Trophoblast cell (in vitro differentiated cells and primary cell): ENCODE measurements at regions not wholly inside any gene's neighbourhood (a gene's known extent, or its start where the extent isn't known, plus 50 kb on each side); places are given as distances from the start of the nearest gene placed in this dataset.

Experiments used
- DNase-seq, 2 donors: peaks; one replicate each; pipeline ENCODE4 v3.0.0-alpha.2; 2016
- H2AFZ ChIP-seq: 2 replicates; pipeline ENCODE4 v1.6.1; 2013; ENCODE audit warnings: low read length, moderate library complexity, mild to moderate bottlenecking; ENCODE audit not compliant: insufficient read depth, poor library complexity
- H2AK5ac ChIP-seq: 2 replicates; pipeline ENCODE4 v1.6.1; 2013; ENCODE audit warnings: mild to moderate bottlenecking, low read length
- H2BK120ac ChIP-seq: 2 replicates; pipeline ENCODE4 v1.6.1; 2013; ENCODE audit warnings: low read length, mild to moderate bottlenecking, moderate library complexity; ENCODE audit not compliant: insufficient read depth, poor library complexity
- H2BK12ac ChIP-seq: 2 replicates; pipeline ENCODE4 v1.6.1; 2013; ENCODE audit warnings: mild to moderate bottlenecking, low read length, moderate library complexity
- H2BK5ac ChIP-seq: 2 replicates; pipeline ENCODE4 v1.6.1; 2013; ENCODE audit warnings: low read length, low read depth, moderate library complexity, mild to moderate bottlenecking; ENCODE audit not compliant: poor library complexity
- H3K14ac ChIP-seq: 2 replicates; pipeline ENCODE4 v1.6.1; 2013; ENCODE audit warnings: mild to moderate bottlenecking, low read length
- H3K18ac ChIP-seq: 2 replicates; pipeline ENCODE4 v1.6.1; 2013; ENCODE audit warnings: mild to moderate bottlenecking, low read length
- H3K23ac ChIP-seq: 2 replicates; pipeline ENCODE4 v1.6.1; 2013; ENCODE audit warnings: low read length
- H3K27ac ChIP-seq: 2 replicates; pipeline ENCODE4 v1.5.1; 2013; ENCODE audit warnings: low read depth, mild to moderate bottlenecking, inconsistent platforms, low read length, moderate library complexity
- H3K27me3 ChIP-seq: 2 replicates; pipeline ENCODE4 v1.6.1; 2013; ENCODE audit warnings: inconsistent platforms, mild to moderate bottlenecking, low read length, moderate library complexity; ENCODE audit not compliant: insufficient read depth
- H3K36me3 ChIP-seq, 2 experiments: 1 replicate in 1 of 2; 2 replicates in 1 of 2; pipeline ENCODE4 v1.6.1; 2013; ENCODE audit warnings: low read length in 2 of 2, mild to moderate bottlenecking in 2 of 2, moderate library complexity in 1 of 2; ENCODE audit not compliant: insufficient read depth in 2 of 2, control insufficient read depth in 1 of 2
- H3K4ac ChIP-seq: 2 replicates; pipeline ENCODE4 v1.6.1; 2013; ENCODE audit warnings: low read depth, mild to moderate bottlenecking, low read length, moderate library complexity
- H3K4me1 ChIP-seq, 2 experiments: 1 replicate in 1 of 2; 2 replicates in 1 of 2; pipeline ENCODE4 v1.6.1; 2013; ENCODE audit warnings: low read length in 2 of 2, mild to moderate bottlenecking in 2 of 2, moderate library complexity in 1 of 2; ENCODE audit not compliant: insufficient read depth in 2 of 2, control insufficient read depth in 1 of 2
- H3K4me2 ChIP-seq: 2 replicates; pipeline ENCODE4 v1.6.1; 2013; ENCODE audit warnings: inconsistent platforms, mild to moderate bottlenecking, low read length, moderate library complexity
- H3K4me3 ChIP-seq: 2 replicates; pipeline ENCODE4 v1.5.1; 2013; ENCODE audit warnings: mild to moderate bottlenecking, low read depth, low read length, inconsistent platforms
- H3K79me1 ChIP-seq: one replicate; pipeline ENCODE4 v1.6.1; 2013; ENCODE audit warnings: low read length
- H3K79me2 ChIP-seq: 2 replicates; pipeline ENCODE4 v1.6.1; 2013; ENCODE audit warnings: low read length, mild to moderate bottlenecking; ENCODE audit not compliant: control insufficient read depth, insufficient read depth, poor library complexity
- H3K9ac ChIP-seq: 2 replicates; pipeline ENCODE4 v1.6.1; 2013; ENCODE audit warnings: mild to moderate bottlenecking, low read length
- H3K9me3 ChIP-seq: 2 replicates; pipeline ENCODE4 v1.6.1; 2013; ENCODE audit warnings: low read depth, mild to moderate bottlenecking, control low read depth, inconsistent platforms, low read length; ENCODE audit not compliant: insufficient read depth
- H4K12ac ChIP-seq: 2 replicates; pipeline ENCODE4 v1.6.1; 2013; ENCODE audit warnings: low read depth, mild to moderate bottlenecking, low read length, moderate library complexity
- H4K8ac ChIP-seq: 2 replicates; pipeline ENCODE4 v1.6.1; 2013; ENCODE audit warnings: low read depth, mild to moderate bottlenecking, low read length, moderate library complexity
- H4K91ac ChIP-seq: one replicate; pipeline ENCODE4 v1.6.1; 2013; ENCODE audit warnings: low read depth, mild to moderate bottlenecking, low read length, moderate library complexity
- whole genome bisulfite sequencing: extraction: QIAGEN DNeasy Blood & Tissue Kit; methylation state at CpG from one replicate; pipeline ENCODE4 v1.1.7; 2013; ENCODE audit warnings: missing lambda C conversion rate; ENCODE audit not compliant: insufficient read length, insufficient coverage; ENCODE audit errors: extremely low coverage; 5-methylcytosine and 5-hydroxymethylcytosine counted together

GRCh38 chr12:65659681-65660080 is 164.6 kb upstream of the HMGA2 start:
- Histone ChIP-seq H3K4me3 (no peak overlapping the region), H3K4me1 (no peaks in the 10 kb centered on the region), H4K8ac (no peak overlapping the region), H3K9ac (no peak overlapping the region), H3K18ac (no peak overlapping the region), H2BK120ac (no peak overlapping the region), H3K79me2 (no peaks in the 10 kb centered on the region), H2BK12ac (no peak overlapping the region), H3K79me1 (no peaks in the 10 kb centered on the region), H4K12ac (no peak overlapping the region), H3K4me2 (no peak overlapping the region), H2AK5ac (no peak overlapping the region), H3K23ac (no peak overlapping the region), H3K36me3 (no peaks in the 10 kb centered on the region), H3K14ac (no peak overlapping the region), H3K27ac (no peak overlapping the region), H3K9me3 (no peaks in the 10 kb centered on the region), H3K4ac (no peak overlapping the region), H3K27me3 (no peaks in the 10 kb centered on the region), H4K91ac (no peak overlapping the region), H2AFZ (no peak overlapping the region), H2BK5ac (no peak overlapping the region)
- DNase-seq, result no peak
- no CpG with 5 or more reads among the region's 1 CpG for WGBS

DNA sequence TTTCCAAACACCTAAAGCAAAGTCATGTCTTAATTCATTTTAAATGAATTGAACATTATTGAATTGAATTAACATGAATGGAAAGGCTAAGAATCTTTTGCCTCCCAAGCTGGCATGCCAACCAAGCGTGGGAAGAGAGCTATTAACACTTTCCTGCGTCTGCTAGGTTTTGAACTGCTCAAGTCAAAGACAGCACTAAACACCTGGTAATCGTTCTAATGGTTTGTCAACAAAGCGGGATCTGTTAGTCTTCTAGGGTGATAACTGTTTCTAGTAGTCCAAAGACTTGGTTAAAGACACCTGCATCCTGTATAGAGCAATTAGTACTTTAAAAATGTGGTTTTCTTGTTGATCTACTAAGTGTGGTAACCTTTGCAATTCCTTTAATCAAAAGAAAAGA is 164.2 kb upstream of the HMGA2 start:
- Histone ChIP-seq H2AFZ (no peak overlapping the region), H2BK12ac (no peak overlapping the region), H3K4me2 (no peak overlapping the region), H2BK120ac (no peak overlapping the region), H3K18ac (no peak overlapping the region), H4K91ac (no peak overlapping the region), H4K12ac (no peak overlapping the region), H3K79me2 (no peaks in the 10 kb centered on the region), H3K4ac (no peak overlapping the region), H3K4me3 (no peak overlapping the region), H3K9me3 (no peaks in the 10 kb centered on the region), H2BK5ac (no peak overlapping the region), H3K27ac (no peak overlapping the region), H3K4me1 (no peaks in the 10 kb centered on the region), H3K27me3 (no peaks in the 10 kb centered on the region), H3K79me1 (no peaks in the 10 kb centered on the region), H4K8ac (no peak overlapping the region), H3K23ac (no peak overlapping the region), H2AK5ac (no peak overlapping the region), H3K9ac (no peak overlapping the region), H3K14ac (no peak overlapping the region), H3K36me3 (no peaks in the 10 kb centered on the region)
- WGBS, result no CpG with 5 or more reads among the region's 4 CpGs
- DNase-seq, result no peak

- H2BK120ac ChIP-seq, result no peak overlapping the region
- no peak overlapping the region for H3K14ac ChIP-seq
- no peak overlapping the region for H2BK12ac ChIP-seq
- no peak overlapping the region for H3K4me3 ChIP-seq
- no peak for DNase-seq
- H3K23ac ChIP-seq, result no peak overlapping the region
- H4K8ac ChIP-seq, result no peak overlapping the region
- H3K4ac ChIP-seq, result no peak overlapping the region
- no peak overlapping the region for H3K27ac ChIP-seq
- H4K12ac ChIP-seq, result no peak overlapping the region
- no peaks in the 10 kb centered on the region for H3K36me3 ChIP-seq
- H2AFZ ChIP-seq, result no peak overlapping the region
- no peaks in the 10 kb centered on the region for H3K9me3 ChIP-seq
- H3K27me3 ChIP-seq, result no peaks in the 10 kb centered on the region
- no peaks in the 10 kb centered on the region for H3K4me1 ChIP-seq
- WGBS, result no CpG with 5 or more reads among the region's 7 CpGs
- no peak overlapping the region for H3K9ac ChIP-seq
- no peaks in the 10 kb centered on the region for H3K79me1 ChIP-seq
- H3K4me2 ChIP-seq, result no peak overlapping the region
- no peaks in the 10 kb centered on the region for H3K79me2 ChIP-seq
- no peak overlapping the region for H2AK5ac ChIP-seq
- H4K91ac ChIP-seq, result no peak overlapping the region
- no peak overlapping the region for H3K18ac ChIP-seq
- H2BK5ac ChIP-seq, result no peak overlapping the region
Observed at GRCh38 chr12:65660836-65661235, 163.4 kb upstream of the HMGA2 start.

GRCh38 chr12:65662590-65662989 is 161.7 kb upstream of the HMGA2 start:
- H3K4me3 ChIP-seq, result no peak overlapping the region
- H3K27me3 ChIP-seq, result no peaks in the 10 kb centered on the region
- H2AK5ac ChIP-seq, result no peak overlapping the region
- H2BK5ac ChIP-seq, result no peak overlapping the region
- H2BK12ac ChIP-seq, result no peak overlapping the region
- H3K4me1 ChIP-seq, result no peaks in the 10 kb centered on the region
- H3K27ac ChIP-seq, result no peak overlapping the region
- no peak overlapping the region for H3K4me2 ChIP-seq
- no peak overlapping the region for H3K23ac ChIP-seq
- H4K91ac ChIP-seq, result no peak overlapping the region
- no peaks in the 10 kb centered on the region for H3K36me3 ChIP-seq
- H3K4ac ChIP-seq, result no peak overlapping the region
- H2BK120ac ChIP-seq, result no peak overlapping the region
- H3K79me1 ChIP-seq, result no peaks in the 10 kb centered on the region
- no peak overlapping the region for H2AFZ ChIP-seq
- H4K12ac ChIP-seq, result no peak overlapping the region
- H3K79me2 ChIP-seq, result no peaks in the 10 kb centered on the region
- H3K9me3 ChIP-seq, result no peaks in the 10 kb centered on the region
- H3K18ac ChIP-seq, result no peak overlapping the region
- no CpG with 5 or more reads among the region's 2 CpGs for WGBS
- H3K9ac ChIP-seq, result no peak overlapping the region
- no peak overlapping the region for H4K8ac ChIP-seq
- no peak overlapping the region for H3K14ac ChIP-seq
- no peak for DNase-seq
